Stimulated activated naive B cell treated with anti-CD40 and anti-IgM and Interleukin-4, amounts not matched to agents 10 μg/mL and 1 μg/mL and 100 μg/mL, for 72 hours (primary cell): ENCODE measurements at regions not wholly inside any gene's neighbourhood (a gene's known extent, or its start where the extent isn't known, plus 50 kb on each side); places are given as distances from the start of the nearest gene placed in this dataset.
"Not testable (repeated sequence)": the region's sequence is repeated elsewhere in the genome, so short reads cannot be mapped to it uniquely, and the experiment has no call there.

ENCODE experiments used
- ATAC-seq, 2 donors: fragments of 150-1000 bp; cut with Tn5 transposase; replicated peaks; 2 replicates each; pipeline ENCODE4 v1.10.0; 2021; ENCODE audit warnings: moderate library complexity in 1 of 2
- DNase-seq: peaks from one replicate; pipeline ENCODE4 v3.0.0; 2021
- H3K27ac Mint-ChIP-seq: one replicate; pipeline ENCODE4 v1.8.0; 2022; ENCODE audit warnings: mild to moderate bottlenecking, mixed read lengths
- H3K27me3 Mint-ChIP-seq, 2 donors: one replicate each; pipeline ENCODE4 v1.8.0; 2022; ENCODE audit warnings: mixed read lengths in 2 of 2
- H3K36me3 Mint-ChIP-seq, 2 donors: one replicate each; pipeline ENCODE4 v1.8.0; 2022; ENCODE audit warnings: mixed read lengths in 2 of 2, mild to moderate bottlenecking in 1 of 2
- H3K4me1 Mint-ChIP-seq, 2 donors: one replicate each; pipeline ENCODE4 v1.8.0; 2022; ENCODE audit warnings: mixed read lengths in 2 of 2, mild to moderate bottlenecking in 1 of 2
- H3K4me3 Mint-ChIP-seq, 2 donors: one replicate each; pipeline ENCODE4 v1.8.0; 2022; ENCODE audit warnings: mild to moderate bottlenecking in 2 of 2, mixed read lengths in 2 of 2, moderate library complexity in 1 of 2
- H3K9me3 Mint-ChIP-seq, 2 donors: one replicate each; pipeline ENCODE4 v1.8.0; 2022; ENCODE audit warnings: mixed read lengths in 2 of 2, mild to moderate bottlenecking in 1 of 2

GRCh38 chr2:22403748-22404147 is 981.2 kb upstream of the KLHL29 start:
- peaks cover 0 to 3% of the 10 kb centered on the region in 2 donors for H3K27me3 Mint-ChIP-seq
- peaks cover 0 to 2% of the 10 kb centered on the region in 2 donors for H3K9me3 Mint-ChIP-seq
- H3K4me3 Mint-ChIP-seq = no peak overlapping the region
- peaks cover 8 to 17% of the 10 kb centered on the region in 2 donors for H3K4me1 Mint-ChIP-seq
- ATAC-seq (no peak), DNase-seq (no peak)
- H3K36me3 Mint-ChIP-seq = no peaks in the 10 kb centered on the region
- no peak overlapping the region for H3K27ac Mint-ChIP-seq

GRCh38 chr2:22406625-22407024 is 978.4 kb upstream of the KLHL29 start:
- no peak overlapping the region for H3K4me3 Mint-ChIP-seq
- H3K27ac Mint-ChIP-seq = no peak overlapping the region
- DNase-seq (no peak), ATAC-seq (peak; percentile 60 to 79)
- H3K4me1 Mint-ChIP-seq = peaks cover 8 to 12% of the 10 kb centered on the region in 2 donors
- H3K27me3 Mint-ChIP-seq = no peaks in the 10 kb centered on the region
- H3K36me3 Mint-ChIP-seq = no peaks in the 10 kb centered on the region
- H3K9me3 Mint-ChIP-seq = no peaks in the 10 kb centered on the region

- ATAC-seq = no peak
- Mint-ChIP-seq H3K4me1 (no peaks in the 10 kb centered on the region), H3K27ac (no peak overlapping the region), H3K4me3 (no peak overlapping the region), H3K36me3 (peaks cover 0 to 2% of the 10 kb centered on the region in 2 donors), H3K9me3 (peaks cover 9 to 10% of the 10 kb centered on the region in 2 donors), H3K27me3 (no peaks in the 10 kb centered on the region)
- no peak for DNase-seq
Measured at GRCh38 chr2:22420076-22420475, 964.9 kb upstream of the KLHL29 start.

- H3K4me3 Mint-ChIP-seq = no peak overlapping the region
- no peaks in the 10 kb centered on the region for H3K27me3 Mint-ChIP-seq
- H3K9me3 Mint-ChIP-seq = no peaks in the 10 kb centered on the region
- DNase-seq (no peak), ATAC-seq (no peak)
- H3K4me1 Mint-ChIP-seq = no peaks in the 10 kb centered on the region
- H3K27ac Mint-ChIP-seq = no peak overlapping the region
- no peaks in the 10 kb centered on the region for H3K36me3 Mint-ChIP-seq
Measured at GRCh38 chr2:22442051-22442450, 942.9 kb upstream of the KLHL29 start.

- DNase-seq = no peak
- Mint-ChIP-seq H3K36me3 (no peaks in the 10 kb centered on the region), H3K4me1 (no peaks in the 10 kb centered on the region), H3K9me3 (peaks cover 0 to 2% of the 10 kb centered on the region in 2 donors), H3K4me3 (no peak overlapping the region), H3K27ac (no peak overlapping the region), H3K27me3 (no peaks in the 10 kb centered on the region)
- no peak for ATAC-seq
Measured at GRCh38 chr2:22444281-22444680, 940.7 kb upstream of the KLHL29 start.

- Mint-ChIP-seq H3K27ac (no peak overlapping the region), H3K36me3 (no peaks in the 10 kb centered on the region), H3K4me1 (no peaks in the 10 kb centered on the region), H3K27me3 (no peaks in the 10 kb centered on the region), H3K4me3 (no peak overlapping the region), H3K9me3 (peaks cover 0 to 2% of the 10 kb centered on the region in 2 donors)
- ATAC-seq (no peak), DNase-seq (no peak)
Measured at GRCh38 chr2:22449696-22450095, 935.3 kb upstream of the KLHL29 start.

GRCh38 chr2:22450831-22451230 is 934.1 kb upstream of the KLHL29 start:
- Mint-ChIP-seq H3K4me3 (no peak overlapping the region), H3K36me3 (no peaks in the 10 kb centered on the region), H3K4me1 (no peaks in the 10 kb centered on the region), H3K27me3 (no peaks in the 10 kb centered on the region), H3K9me3 (peaks cover 0 to 2% of the 10 kb centered on the region in 2 donors), H3K27ac (no peak overlapping the region)
- ATAC-seq (no peak), DNase-seq (no peak)

GRCh38 chr2:22454826-22455485 is 930.0 kb upstream of the KLHL29 start:
- Mint-ChIP-seq H3K9me3 (no peaks in the 10 kb centered on the region), H3K4me1 (no peaks in the 10 kb centered on the region), H3K27ac (no peak overlapping the region), H3K36me3 (no peaks in the 10 kb centered on the region), H3K27me3 (no peaks in the 10 kb centered on the region), H3K4me3 (no peak overlapping the region)
- DNase-seq (no peak), ATAC-seq (no peak)

GRCh38 chr2:22458440-22458839 is 926.5 kb upstream of the KLHL29 start:
- Mint-ChIP-seq H3K27ac (no peak overlapping the region), H3K27me3 (no peaks in the 10 kb centered on the region), H3K4me1 (no peaks in the 10 kb centered on the region), H3K4me3 (no peak overlapping the region), H3K9me3 (no peaks in the 10 kb centered on the region), H3K36me3 (no peaks in the 10 kb centered on the region)
- ATAC-seq = no peak
- no peak for DNase-seq

GRCh38 chr2:22475103-22475502 is 909.9 kb upstream of the KLHL29 start:
- not testable (repeated sequence) for H3K9me3 Mint-ChIP-seq

GRCh38 chr2:22478329-22478728 is 906.6 kb upstream of the KLHL29 start:
- H3K27me3 Mint-ChIP-seq = no peaks in the 10 kb centered on the region
- ATAC-seq = no peak
- H3K4me3 Mint-ChIP-seq = no peak overlapping the region
- H3K4me1 Mint-ChIP-seq = no peaks in the 10 kb centered on the region
- no peak overlapping the region for H3K27ac Mint-ChIP-seq
- DNase-seq = no peak
- H3K36me3 Mint-ChIP-seq = no peaks in the 10 kb centered on the region
- H3K9me3 Mint-ChIP-seq = peaks cover 2 to 8% of the 10 kb centered on the region in 2 donors

More at GRCh38 chr2:22475103-22475502, 909.9 kb upstream of the KLHL29 start:
- not testable (repeated sequence) for H3K4me3 Mint-ChIP-seq, DNase-seq, H3K27me3 Mint-ChIP-seq, H3K36me3 Mint-ChIP-seq, ATAC-seq, H3K27ac Mint-ChIP-seq, H3K4me1 Mint-ChIP-seq

GRCh38 chr2:22481486-22482259 is 903.3 kb upstream of the KLHL29 start:
- DNase-seq (no peak), ATAC-seq (no peak)
- no peaks in the 10 kb centered on the region for H3K36me3 Mint-ChIP-seq
- H3K4me1 Mint-ChIP-seq = no peaks in the 10 kb centered on the region
- H3K9me3 Mint-ChIP-seq = no peaks in the 10 kb centered on the region
- H3K4me3 Mint-ChIP-seq = no peak overlapping the region
- H3K27ac Mint-ChIP-seq = no peak overlapping the region
- no peaks in the 10 kb centered on the region for H3K27me3 Mint-ChIP-seq

GRCh38 chr2:22483036-22483435 is 901.9 kb upstream of the KLHL29 start:
- Mint-ChIP-seq H3K36me3 (no peaks in the 10 kb centered on the region), H3K27me3 (no peaks in the 10 kb centered on the region), H3K9me3 (no peaks in the 10 kb centered on the region), H3K4me3 (no peak overlapping the region), H3K4me1 (no peaks in the 10 kb centered on the region), H3K27ac (no peak overlapping the region)
- ATAC-seq (no peak), DNase-seq (no peak)

- Mint-ChIP-seq H3K27me3 (no peaks in the 10 kb centered on the region), H3K4me1 (no peaks in the 10 kb centered on the region), H3K27ac (no peak overlapping the region), H3K4me3 (no peak overlapping the region), H3K36me3 (no peaks in the 10 kb centered on the region), H3K9me3 (no peaks in the 10 kb centered on the region)
- no peak for DNase-seq
- ATAC-seq = no peak
Measured at GRCh38 chr2:22485486-22485885, 899.5 kb upstream of the KLHL29 start.

GRCh38 chr2:22486343-22486742 is 898.6 kb upstream of the KLHL29 start:
- DNase-seq (no peak), ATAC-seq (no peak)
- H3K27ac Mint-ChIP-seq = no peak overlapping the region
- no peaks in the 10 kb centered on the region for H3K4me1 Mint-ChIP-seq
- H3K9me3 Mint-ChIP-seq = no peaks in the 10 kb centered on the region
- no peaks in the 10 kb centered on the region for H3K36me3 Mint-ChIP-seq
- H3K27me3 Mint-ChIP-seq = no peaks in the 10 kb centered on the region
- no peak overlapping the region for H3K4me3 Mint-ChIP-seq
